NCI-H524 (cell line): ENCODE measurements at regions not wholly inside any gene's neighbourhood (a gene's known extent, or its start where the extent isn't known, plus 50 kb on each side); places are given as distances from the start of the nearest gene placed in this dataset.

Experiments used
- DNase-seq, 2 experiments: peaks; one replicate each; lab custom pipeline; 2025; lab: John Stamatoyannopoulos, UW

GRCh38 chr3:184659797-184660301 lies 52.0 kb downstream of the MAGEF1 start:
- peak; percentile 93 to 97 for DNase-seq

DNA sequence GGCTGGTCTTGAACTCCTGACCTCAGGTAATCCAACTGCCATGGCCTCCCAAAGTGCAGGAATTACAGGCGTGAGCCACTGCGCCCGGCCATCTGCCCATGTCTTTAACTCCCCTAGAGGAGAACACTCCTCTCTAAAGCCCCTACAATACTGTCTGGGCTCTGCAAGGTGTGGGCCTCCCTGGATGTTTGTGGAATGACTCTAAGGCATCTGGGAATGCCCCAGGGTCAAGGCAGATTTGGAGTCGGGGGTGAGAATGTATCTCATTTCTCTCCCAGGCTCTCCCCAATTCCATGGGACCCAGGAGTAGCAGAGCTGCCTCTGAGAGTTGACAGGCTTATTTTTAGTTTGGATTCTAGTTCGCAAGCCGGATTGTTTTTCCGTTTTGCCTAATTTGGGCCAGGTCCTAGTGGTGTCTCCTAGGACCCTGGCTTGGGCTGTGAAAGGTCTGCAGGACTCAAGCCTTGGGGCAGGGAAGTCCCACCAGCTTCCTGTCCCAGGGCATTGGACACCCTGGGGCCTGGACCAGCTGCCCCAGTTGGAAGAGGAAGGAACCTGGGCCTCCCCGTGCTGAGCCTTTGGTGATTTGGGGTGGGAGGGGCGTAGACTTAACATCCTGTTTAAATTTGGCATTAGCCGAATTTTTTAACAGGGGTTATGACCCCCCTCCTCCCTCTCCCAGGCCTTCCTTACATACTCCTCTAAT lies 53.5 kb downstream of the MAGEF1 start:
- peak in 1 of 2 experiments; percentile 30 for DNase-seq

DNA sequence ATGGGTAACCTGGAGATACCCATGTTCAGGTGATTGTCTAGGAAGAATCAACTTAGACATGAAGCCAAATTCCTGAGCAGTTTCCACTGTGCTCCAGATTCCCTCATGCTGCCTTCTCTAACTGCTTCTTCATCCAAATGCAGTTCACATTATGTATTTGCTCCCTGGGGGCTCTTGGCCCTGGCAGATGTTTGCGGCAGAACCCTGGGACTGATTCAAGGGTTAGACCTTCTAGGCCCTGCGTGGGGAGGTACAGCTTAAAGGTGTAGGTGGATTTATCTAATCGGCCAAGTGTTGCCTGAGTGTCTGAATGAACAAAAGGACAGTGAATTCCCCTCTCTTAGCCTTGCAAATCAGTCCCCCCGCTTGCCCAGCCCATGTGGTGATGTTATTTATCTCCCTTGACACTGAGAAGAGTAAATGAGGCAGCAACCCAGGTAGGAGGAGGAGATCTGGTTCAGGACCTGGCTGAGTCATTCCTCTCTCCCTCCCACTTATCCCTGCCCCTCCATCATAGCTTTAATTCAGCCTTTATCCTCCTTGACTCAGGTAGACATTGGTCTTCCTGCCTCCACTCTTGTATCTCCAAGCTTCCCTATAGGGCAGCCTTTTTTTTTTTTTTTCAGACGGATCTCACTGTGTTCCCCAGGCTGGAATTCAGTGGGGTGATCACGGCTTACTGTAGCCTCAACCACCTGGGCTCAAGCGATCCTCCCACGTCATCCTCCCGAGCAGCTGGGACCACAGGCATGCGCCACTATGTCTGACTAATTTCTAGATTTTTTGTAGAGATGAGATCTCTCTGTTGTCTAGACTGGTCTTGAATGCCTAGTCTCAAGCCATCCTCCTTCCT lies 54.8 kb downstream of the MAGEF1 start:
- peak; percentile 23 to 68 for DNase-seq

DNA sequence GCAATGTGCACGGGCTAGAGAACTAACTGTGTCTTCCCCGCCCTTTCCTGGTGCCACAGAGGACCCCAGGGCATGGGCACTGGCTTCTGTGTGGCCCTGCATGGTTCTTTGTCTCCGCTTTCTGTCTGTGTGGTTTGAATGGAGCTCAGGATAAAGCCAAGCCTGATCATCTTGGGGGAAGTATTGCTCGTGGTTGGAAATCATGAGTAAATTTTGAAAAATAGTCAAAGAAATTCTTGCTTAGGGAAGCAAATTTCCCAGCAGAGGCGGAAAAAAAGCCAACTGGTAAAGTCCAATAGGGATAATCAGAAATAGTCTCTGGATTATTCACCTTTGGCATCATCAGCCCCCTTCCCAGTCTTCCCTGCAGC lies 55.4 kb downstream of the MAGEF1 start:
- DNase-seq, result no peak

DNA sequence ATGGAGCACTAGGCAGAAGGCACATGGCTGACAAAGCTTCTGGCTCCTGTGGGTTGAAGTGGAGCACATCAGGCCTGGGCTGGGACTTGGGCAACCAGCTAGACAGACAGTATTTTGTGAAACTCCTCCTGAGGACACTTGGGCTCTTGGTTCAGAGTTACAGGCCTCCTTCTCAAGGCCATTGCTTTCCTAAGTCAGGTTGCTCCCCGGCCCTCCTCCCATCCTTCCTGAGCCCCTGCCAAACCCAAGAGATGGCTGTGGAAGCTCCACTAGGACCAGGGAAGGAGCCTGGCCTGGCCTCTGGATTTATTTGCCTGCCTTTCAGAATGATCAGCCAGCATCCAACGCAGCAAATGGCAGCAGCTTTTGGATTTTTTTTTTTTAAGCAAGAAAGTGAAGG lies 56.3 kb downstream of the MAGEF1 start:
- no peak for DNase-seq

DNA sequence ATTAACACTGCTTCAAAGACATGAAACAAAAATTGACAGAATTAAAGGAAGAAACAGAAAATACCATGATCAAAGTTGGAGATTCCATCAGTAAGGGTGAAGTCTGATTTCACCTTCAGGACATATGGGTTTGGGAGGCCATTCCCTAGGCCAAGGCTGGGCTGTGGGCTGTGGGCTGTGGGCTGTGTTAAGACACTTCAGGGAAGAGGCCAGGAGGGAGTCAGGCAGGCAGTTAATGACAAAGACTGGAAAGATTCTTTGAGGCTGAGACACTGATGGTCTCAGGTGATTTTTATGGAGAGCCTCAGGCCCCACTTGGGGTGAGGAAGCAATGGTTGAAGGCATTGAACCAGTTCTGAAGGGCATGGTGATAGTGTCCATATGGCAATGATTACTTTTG lies 57.5 kb downstream of the MAGEF1 start:
- DNase-seq, result peak in 1 of 2 experiments; percentile 41

DNA sequence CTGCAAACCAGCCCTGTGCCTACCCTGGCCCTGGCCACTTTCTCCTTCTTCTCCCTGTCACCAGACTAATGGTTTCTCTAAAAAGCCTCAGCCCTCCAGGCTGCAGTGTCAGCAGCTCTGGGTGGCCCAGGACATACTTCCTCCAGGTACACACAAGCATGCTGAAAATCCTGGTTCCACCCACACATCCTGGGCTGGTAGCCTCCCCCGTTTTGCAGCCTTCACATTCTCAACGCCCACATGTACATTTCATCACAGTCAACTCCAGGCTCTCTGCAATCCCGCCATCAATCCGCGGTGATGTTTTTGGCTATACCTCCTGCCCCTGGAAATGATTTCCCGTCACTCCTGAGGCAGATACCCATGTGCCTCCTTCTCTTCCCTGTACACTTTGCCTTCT lies 59.4 kb downstream of the MAGEF1 start:
- DNase-seq, result no peak

DNA sequence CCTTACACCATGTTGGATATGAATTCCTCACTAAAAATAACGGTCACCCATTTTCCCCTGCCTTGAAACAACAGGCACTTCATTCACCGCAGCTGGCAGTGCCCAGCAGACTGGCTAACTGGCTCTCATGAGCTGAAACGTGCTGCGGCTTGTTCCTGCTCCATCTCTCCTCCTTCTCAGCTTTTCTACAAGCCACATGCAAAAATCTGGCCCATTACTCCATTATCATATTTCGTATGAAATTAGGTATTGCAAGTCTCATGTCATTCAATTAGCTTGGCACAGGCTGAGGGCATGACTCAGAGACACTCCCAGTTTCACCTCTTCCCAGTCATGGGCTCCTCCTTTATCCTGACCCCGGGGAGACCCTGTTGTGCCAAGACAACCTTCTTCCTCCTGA lies 60.0 kb downstream of the MAGEF1 start:
- DNase-seq, result no peak

DNA sequence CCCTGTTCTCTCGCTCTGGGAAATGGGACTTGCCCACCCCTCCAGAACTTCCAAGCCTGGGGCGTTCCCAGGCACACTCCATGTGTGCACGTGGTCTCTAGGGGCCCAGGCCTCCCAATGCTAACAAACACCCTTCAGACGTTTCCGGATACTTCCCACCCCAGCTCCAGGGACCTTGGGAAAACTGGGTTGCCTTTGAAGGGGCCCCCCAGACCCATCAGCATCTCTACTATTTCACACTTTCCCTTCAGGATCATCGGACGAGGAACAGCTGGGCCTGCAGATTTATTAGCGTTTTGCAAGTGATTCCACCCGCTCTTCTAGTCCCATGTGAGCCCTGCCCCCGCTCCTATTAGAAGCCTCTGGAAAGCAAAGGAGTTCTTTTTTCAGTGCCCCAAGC lies 63.2 kb downstream of the MAGEF1 start:
- peak; percentile 32 to 74 for DNase-seq

GRCh38 chr3:184647405-184647936 lies 64.4 kb downstream of the MAGEF1 start:
- DNase-seq, result no peak

GRCh38 chr3:184645336-184645735 lies 66.5 kb downstream of the MAGEF1 start:
- DNase-seq, result no peak

- DNase-seq, result no peak
Observed at GRCh38 chr3:184643442-184643841, 68.4 kb downstream of the MAGEF1 start.

DNA sequence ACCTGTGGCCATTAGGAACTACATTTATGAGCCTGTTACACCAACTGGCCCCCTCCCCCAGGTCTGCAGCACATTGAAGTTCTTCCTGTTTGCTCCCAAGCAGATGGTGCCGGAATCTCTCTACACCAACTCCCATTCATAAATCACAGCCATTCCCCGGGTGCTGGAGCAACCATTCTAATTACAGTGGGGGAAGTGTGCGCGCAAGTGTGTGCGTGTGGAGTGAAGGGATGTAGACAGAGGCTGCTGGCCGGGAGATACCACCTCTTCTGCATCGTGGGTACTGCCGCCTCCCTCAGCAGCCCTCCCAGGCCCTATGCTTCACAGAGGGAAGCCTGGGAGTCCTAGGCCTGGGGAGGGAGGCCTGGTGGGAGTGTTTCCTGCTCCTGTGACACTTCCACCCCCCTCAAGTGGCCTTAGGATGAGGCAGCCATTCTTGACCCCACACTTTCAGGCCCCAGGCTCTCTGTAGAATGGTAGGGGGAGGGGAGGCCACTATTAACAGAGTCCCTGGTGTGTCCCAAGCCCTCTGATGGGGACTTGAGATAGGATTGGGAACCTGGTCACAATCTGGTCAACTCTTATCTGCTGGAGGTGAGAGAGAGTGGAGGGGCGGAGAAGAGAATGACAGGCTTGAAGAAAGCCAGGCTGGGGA lies 69.1 kb downstream of the MAGEF1 start:
- DNase-seq, result peak; percentile 13 to 68

DNA sequence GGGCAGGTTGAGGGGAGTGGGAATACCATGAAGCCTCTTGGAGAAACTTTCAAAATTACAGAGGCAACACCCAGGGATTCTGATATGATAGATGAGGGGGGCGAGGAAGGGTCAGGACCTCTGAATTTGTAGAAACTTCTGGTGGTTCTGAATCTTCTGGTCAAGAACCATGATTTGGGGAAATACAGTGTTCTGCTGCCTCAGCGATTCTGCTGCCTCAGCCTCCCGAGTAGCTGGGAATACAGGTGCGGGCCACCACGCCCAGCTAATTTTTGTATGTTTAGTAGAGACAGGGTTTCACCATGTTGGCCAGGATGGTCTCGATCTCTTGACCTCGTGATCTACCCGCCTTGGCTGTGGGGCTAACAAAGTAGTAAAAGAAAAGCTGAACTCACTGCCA lies 70.4 kb downstream of the MAGEF1 start:
- no peak for DNase-seq

GRCh38 chr3:184639351-184639750 lies 72.5 kb downstream of the MAGEF1 start:
- DNase-seq, result peak; percentile 24 to 60

DNA sequence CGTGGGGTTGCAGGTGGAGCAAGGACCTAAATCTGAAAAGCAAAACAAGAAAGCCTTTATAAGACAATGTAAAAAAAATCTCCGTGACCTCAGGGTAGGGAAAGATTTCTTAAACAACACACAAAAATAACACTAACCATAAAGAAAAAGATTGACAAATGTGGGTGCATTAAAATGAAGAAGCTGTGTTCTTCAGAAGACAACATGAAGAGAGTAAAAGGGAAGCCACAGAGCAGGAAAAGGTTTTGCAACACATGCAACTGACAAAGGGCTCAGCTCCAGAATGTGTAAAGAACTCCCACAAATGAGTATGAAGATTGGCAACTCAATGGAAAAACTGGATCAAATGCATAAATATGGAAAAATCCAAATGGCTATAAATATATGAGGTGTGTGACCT lies 74.2 kb downstream of the MAGEF1 start:
- no peak for DNase-seq

GRCh38 chr3:184636741-184637316 lies 75.0 kb downstream of the MAGEF1 start:
- no peak for DNase-seq

DNA sequence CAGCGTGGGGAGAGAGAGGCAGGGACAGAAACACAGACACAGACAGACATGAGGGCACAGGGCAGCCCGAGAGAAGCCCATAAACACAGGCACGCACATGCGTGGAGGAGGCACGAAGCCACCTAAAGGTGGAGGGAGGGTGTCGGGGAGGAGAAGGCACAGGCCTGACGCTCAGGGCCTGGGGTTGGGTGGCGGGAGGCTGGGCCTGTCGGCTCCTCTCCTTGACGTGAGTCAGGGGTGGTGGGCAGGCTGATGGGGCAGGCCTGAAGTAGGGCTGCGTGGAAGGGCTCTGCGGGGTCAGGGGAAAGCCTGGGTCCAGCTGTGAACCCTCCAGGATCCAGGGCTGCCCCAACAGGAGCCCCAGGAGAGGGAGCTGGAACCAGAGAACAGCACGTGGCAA lies 74.2 kb downstream of the EPHB3 start:
- no peak for DNase-seq

GRCh38 chr3:184635126-184635525 lies 73.5 kb downstream of the EPHB3 start:
- peak; percentile 79 to 80 for DNase-seq

GRCh38 chr3:184633237-184633579 lies 71.6 kb downstream of the EPHB3 start:
- peak; percentile 81 to 88 for DNase-seq

- DNase-seq, result no peak
Observed at GRCh38 chr3:184632551-184633236, 71.1 kb downstream of the EPHB3 start.
